Epithelial cell of esophagus (primary cell): ENCODE measurements at regions not wholly inside any gene's neighbourhood (a gene's known extent, or its start where the extent isn't known, plus 50 kb on each side); places are given as distances from the start of the nearest gene placed in this dataset.

ENCODE experiments used
- DNase-seq: peaks from one replicate; pipeline ENCODE4 v3.0.0; 2010; ENCODE audit warnings: low read depth
- H3K4me3 ChIP-seq: 2 replicates; pipeline ENCODE4 v1.5.1; 2011; ENCODE audit warnings: mild to moderate bottlenecking, low read length, control low read depth
- TF ChIP-seq, protein P1 (sequence below): IDR thresholded peaks from 2 replicates; pipeline ENCODE4 v1.5.1; 2011; ENCODE audit warnings: low read depth, mild to moderate bottlenecking, low read length, control low read depth, inconsistent platforms; ENCODE audit not compliant: insufficient read depth; ENCODE audit errors: missing control alignments

DNA sequence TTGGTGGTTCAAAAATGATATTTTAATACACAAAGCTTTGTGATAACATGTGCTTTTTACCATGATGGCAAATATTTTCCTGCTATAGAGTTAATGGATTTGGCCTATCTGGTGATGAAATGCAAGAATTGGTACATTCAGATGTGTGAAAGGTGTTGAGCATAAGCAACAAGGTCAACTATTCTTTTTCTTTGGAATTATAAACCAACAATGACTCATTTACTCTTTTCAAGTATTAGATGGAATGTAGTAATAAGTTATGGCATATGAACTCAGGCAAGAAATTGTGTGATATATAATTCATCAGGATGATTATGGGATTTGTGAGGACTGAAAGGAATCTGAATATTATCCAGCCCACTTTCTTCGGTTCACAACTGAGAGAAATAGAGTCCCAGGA lies 471.4 kb downstream of the ETNK1 start:
- DNase-seq = peak; percentile 38
- no peak overlapping the region for H3K4me3 ChIP-seq
- TF ChIP-seq, protein P1, sequence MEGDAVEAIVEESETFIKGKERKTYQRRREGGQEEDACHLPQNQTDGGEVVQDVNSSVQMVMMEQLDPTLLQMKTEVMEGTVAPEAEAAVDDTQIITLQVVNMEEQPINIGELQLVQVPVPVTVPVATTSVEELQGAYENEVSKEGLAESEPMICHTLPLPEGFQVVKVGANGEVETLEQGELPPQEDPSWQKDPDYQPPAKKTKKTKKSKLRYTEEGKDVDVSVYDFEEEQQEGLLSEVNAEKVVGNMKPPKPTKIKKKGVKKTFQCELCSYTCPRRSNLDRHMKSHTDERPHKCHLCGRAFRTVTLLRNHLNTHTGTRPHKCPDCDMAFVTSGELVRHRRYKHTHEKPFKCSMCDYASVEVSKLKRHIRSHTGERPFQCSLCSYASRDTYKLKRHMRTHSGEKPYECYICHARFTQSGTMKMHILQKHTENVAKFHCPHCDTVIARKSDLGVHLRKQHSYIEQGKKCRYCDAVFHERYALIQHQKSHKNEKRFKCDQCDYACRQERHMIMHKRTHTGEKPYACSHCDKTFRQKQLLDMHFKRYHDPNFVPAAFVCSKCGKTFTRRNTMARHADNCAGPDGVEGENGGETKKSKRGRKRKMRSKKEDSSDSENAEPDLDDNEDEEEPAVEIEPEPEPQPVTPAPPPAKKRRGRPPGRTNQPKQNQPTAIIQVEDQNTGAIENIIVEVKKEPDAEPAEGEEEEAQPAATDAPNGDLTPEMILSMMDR = no peak

- DNase-seq = peak; percentile 40
- H3K4me3 ChIP-seq = no peak overlapping the region
- TF ChIP-seq, protein P1 = no peak
Measured at GRCh38 chr12:23098110-23098509, 473.1 kb downstream of the ETNK1 start.

DNA sequence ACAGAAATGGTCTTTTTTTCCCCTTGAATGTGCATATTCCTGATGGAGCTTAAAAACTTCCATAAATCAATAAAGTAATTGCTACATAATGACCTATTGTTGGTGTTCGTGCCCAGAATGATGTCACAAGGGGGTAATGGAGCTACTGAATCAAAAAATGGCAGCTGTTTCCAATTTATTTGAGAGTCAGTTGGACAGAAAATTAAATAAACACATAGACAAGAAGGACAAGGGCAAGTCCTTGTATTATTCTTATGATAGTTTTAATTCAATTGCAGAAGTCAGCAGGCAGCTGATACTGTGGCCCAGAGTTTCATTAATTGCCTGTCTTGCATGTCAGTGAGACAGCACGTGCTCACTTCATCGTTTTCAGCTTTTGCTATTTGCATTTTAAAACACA lies 473.5 kb downstream of the ETNK1 start:
- no peak for DNase-seq
- H3K4me3 ChIP-seq = no peak overlapping the region
- TF ChIP-seq, protein P1 = no peak

DNA sequence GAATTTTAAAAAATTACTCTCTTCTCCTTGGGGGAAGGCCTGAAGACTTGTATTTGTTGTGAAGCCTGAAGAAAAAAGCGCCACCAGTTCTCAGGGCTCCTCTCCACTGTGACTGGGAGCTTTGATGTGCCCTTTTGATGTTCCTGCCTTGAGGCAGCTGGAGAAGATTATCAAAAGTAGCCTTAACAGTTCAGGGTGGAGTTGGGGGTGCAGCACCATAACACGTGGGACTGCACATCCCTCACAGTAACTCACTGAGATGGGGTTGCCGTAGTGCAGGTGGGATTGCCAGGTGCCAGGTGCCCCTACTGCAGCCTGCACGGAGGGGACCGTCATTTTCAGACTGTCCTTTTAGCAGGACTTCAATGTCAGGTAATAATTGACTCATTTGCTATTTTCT lies 474.1 kb downstream of the ETNK1 start:
- TF ChIP-seq, protein P1 = no peak
- no peak for DNase-seq
- H3K4me3 ChIP-seq = no peak overlapping the region

GRCh38 chr12:23099604-23100003 lies 474.6 kb downstream of the ETNK1 start:
- TF ChIP-seq, protein P1 = no peak
- no peak overlapping the region for H3K4me3 ChIP-seq
- peak; percentile 41 for DNase-seq

DNA sequence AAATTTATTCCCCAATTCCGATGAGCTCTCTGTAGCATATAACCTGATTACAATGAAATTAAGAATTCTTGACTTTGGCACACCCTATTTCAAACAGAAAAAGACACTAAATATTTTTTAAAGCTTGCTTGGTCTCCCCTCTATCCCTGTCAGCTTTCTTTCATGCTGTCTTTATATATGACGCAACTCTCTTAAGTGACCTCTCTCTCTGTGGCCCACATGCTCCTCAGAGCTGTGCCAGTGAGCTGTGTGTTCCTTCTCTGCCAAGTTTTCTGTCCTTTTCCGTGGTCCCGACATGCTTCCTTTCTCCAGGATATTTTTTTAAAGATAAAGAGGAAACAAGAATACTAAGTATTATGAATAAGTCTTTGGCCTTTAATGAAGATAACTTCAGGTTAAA lies 484.0 kb downstream of the ETNK1 start:
- TF ChIP-seq, protein P1 = no peak
- no peak for DNase-seq
- H3K4me3 ChIP-seq = no peak overlapping the region

DNA sequence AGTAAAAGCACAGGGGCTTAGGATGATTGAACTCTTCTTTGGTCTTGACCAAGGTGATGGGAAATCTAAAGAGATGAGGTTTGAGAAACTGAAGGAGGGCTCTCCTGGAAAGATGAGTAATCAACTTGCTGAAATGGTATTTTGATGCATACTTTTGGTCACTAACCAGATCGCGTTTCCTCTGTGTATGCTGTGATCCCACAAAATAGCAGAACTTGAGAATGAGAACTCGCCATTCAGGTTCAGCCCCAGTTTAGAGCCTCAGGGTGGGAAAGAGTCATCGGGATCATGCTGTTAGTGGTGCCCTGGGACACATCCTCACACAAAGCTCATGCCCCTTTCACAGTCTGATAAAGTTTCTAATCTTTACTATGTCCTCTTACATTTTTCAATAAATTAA lies 488.8 kb downstream of the ETNK1 start:
- H3K4me3 ChIP-seq = no peak overlapping the region
- peak; percentile 78 for DNase-seq
- TF ChIP-seq, protein P1 = no peak
